HepG2 (cell line): ENCODE measurements at regions not wholly inside any gene's neighbourhood (a gene's known extent, or its start where the extent isn't known, plus 50 kb on each side); places are given as distances from the start of the nearest gene placed in this dataset.

Experiments
- ATF6 ChIP-seq: sonication (generic); formaldehyde crosslinking; conservative IDR thresholded peaks from 2 replicates; pipeline ENCODE4 v1.4.0; 2020; ENCODE audit warnings: missing genetic modification reagents
- CCAR2 ChIP-seq: fragments of 200-400 bp; formaldehyde crosslinking; optimal IDR thresholded peaks from 2 replicates; pipeline ENCODE3; 2018; ENCODE audit warnings: low read depth, mild to moderate bottlenecking, low read length, moderate library complexity
- CEBPZ ChIP-seq: IDR thresholded peaks from 2 replicates; pipeline ENCODE4 v1.6.1; 2012; ENCODE audit warnings: low read length, improper control_type of control experiment
- KDM5A ChIP-seq: fragments of 200-600 bp; sonication (generic); IDR thresholded peaks from 2 replicates; pipeline ENCODE4 v1.7.0; 2018; ENCODE audit warnings: antibody characterized with exemption, mild to moderate bottlenecking, low read length, borderline replicate concordance
- MAFG ChIP-seq: sonication (generic); formaldehyde crosslinking; IDR thresholded peaks from 2 replicates; pipeline ENCODE4 v1.5.1; 2020; ENCODE audit warnings: mild to moderate bottlenecking, missing genetic modification reagents
- STAT6 ChIP-seq: sonication (generic); formaldehyde crosslinking; IDR thresholded peaks from 2 replicates; pipeline ENCODE4 v1.4.0; 2020; ENCODE audit warnings: missing genetic modification reagents, mild to moderate bottlenecking, borderline replicate concordance
- ZNF101 ChIP-seq: sonication (generic); formaldehyde crosslinking; IDR thresholded peaks from 2 replicates; pipeline ENCODE4 v1.4.0; 2020; ENCODE audit warnings: mild to moderate bottlenecking, low read depth, missing genetic modification reagents, borderline replicate concordance
- ZNF513 ChIP-seq: sonication (generic); formaldehyde crosslinking; conservative IDR thresholded peaks from 2 replicates; pipeline ENCODE4 v1.5.0; 2020; ENCODE audit warnings: missing genetic modification reagents

- TF ChIP-seq ZNF513 (CRISPR knock-in tag) (no peak), CCAR2 (no peak), KDM5A (no peak), ZNF101 (CRISPR knock-in tag) (no peak), ATF6 (no peak), MAFG (no peak), CEBPZ (no peak), STAT6 (CRISPR knock-in tag) (no peak)
- TF ChIP-seq, all 625 proteins: peak for 0
Observed at GRCh38 chr21:8997011-8997440, 1524.4 kb upstream of the TPTE start (continued).
